NAMALWA (cell line): ENCODE measurements at regions not wholly inside any gene's neighbourhood (a gene's known extent, or its start where the extent isn't known, plus 50 kb on each side); places are given as distances from the start of the nearest gene placed in this dataset.

Source experiments
- DNase-seq: peaks from one replicate; pipeline ENCODE4 v3.0.0-alpha.2; 2015; ENCODE audit warnings: low spot score

- DNase-seq = no peak
Observed at GRCh38 chr2:175463169-175463568, 281.7 kb upstream of the ATP5MC3 start.

GRCh38 chr2:175462246-175462645 lies 280.7 kb upstream of the ATP5MC3 start:
- DNase-seq = no peak

GRCh38 chr2:175461839-175462238 lies 280.3 kb upstream of the ATP5MC3 start:
- no peak for DNase-seq

- no peak for DNase-seq
Observed at GRCh38 chr2:175457895-175458448, 276.5 kb upstream of the ATP5MC3 start.

GRCh38 chr2:175454953-175455389 lies 273.5 kb upstream of the ATP5MC3 start:
- no peak for DNase-seq

- DNase-seq = no peak
Observed at GRCh38 chr2:175450029-175450760, 268.7 kb upstream of the ATP5MC3 start.

GRCh38 chr2:175449616-175450015 lies 268.1 kb upstream of the ATP5MC3 start:
- no peak for DNase-seq

GRCh38 chr2:175446201-175446600 lies 264.7 kb upstream of the ATP5MC3 start:
- no peak for DNase-seq

GRCh38 chr2:175445281-175445680 lies 263.8 kb upstream of the ATP5MC3 start:
- no peak for DNase-seq

- no peak for DNase-seq
Observed at GRCh38 chr2:175442441-175442840, 260.9 kb upstream of the ATP5MC3 start.

GRCh38 chr2:175441181-175441761 lies 259.8 kb upstream of the ATP5MC3 start:
- DNase-seq = no peak

- no peak for DNase-seq
Observed at GRCh38 chr2:175439416-175439815, 257.9 kb upstream of the ATP5MC3 start.

GRCh38 chr2:175437167-175437566 lies 255.7 kb upstream of the ATP5MC3 start:
- no peak for DNase-seq

- no peak for DNase-seq
Observed at GRCh38 chr2:175436076-175436475, 254.6 kb upstream of the ATP5MC3 start.

GRCh38 chr2:175435012-175435411 lies 253.5 kb upstream of the ATP5MC3 start:
- DNase-seq = no peak

GRCh38 chr2:175432793-175433192 lies 251.3 kb upstream of the ATP5MC3 start:
- DNase-seq = no peak

- DNase-seq = no peak
Observed at GRCh38 chr2:175432021-175432420, 250.5 kb upstream of the ATP5MC3 start.

GRCh38 chr2:175431101-175431946 lies 249.8 kb upstream of the ATP5MC3 start:
- DNase-seq = no peak

GRCh38 chr2:175430236-175430635 lies 248.7 kb upstream of the ATP5MC3 start:
- DNase-seq = no peak

GRCh38 chr2:175418224-175418835 lies 236.8 kb upstream of the ATP5MC3 start:
- DNase-seq = no peak

GRCh38 chr2:175414882-175415487 lies 233.5 kb upstream of the ATP5MC3 start:
- DNase-seq = peak; percentile 58
